DND-41 (cell line): ENCODE measurements at regions not wholly inside any gene's neighbourhood (a gene's known extent, or its start where the extent isn't known, plus 50 kb on each side); places are given as distances from the start of the nearest gene placed in this dataset.

Source experiments
- ATAC-seq: fragments of 200-7000 bp; cut with Tn5 transposase; 3 replicates; pipeline ENCODE4 v1.9.1; 2021; ENCODE audit warnings: low read depth; ENCODE audit not compliant: insufficient read depth
- DNase-seq: peaks from one replicate; pipeline ENCODE4 v3.0.0-alpha.2; 2020
- H2AFZ ChIP-seq: 2 replicates; pipeline ENCODE4 v1.6.0; 2012; ENCODE audit warnings: low read depth, low read length
- H3K27ac ChIP-seq: 2 replicates; pipeline ENCODE4 v1.5.1; 2012; ENCODE audit warnings: low read length, inconsistent platforms
- H3K27me3 ChIP-seq: fragments of 200-600 bp; sonication (generic); 2 replicates; pipeline ENCODE4 v1.6.0; 2012; ENCODE audit warnings: low read length, mild to moderate bottlenecking, inconsistent platforms; ENCODE audit not compliant: insufficient read depth, poor library complexity
- H3K36me3 ChIP-seq: 2 replicates; pipeline ENCODE4 v1.5.1; 2012; ENCODE audit warnings: low read length, inconsistent platforms; ENCODE audit not compliant: insufficient read depth
- H3K4me1 ChIP-seq: 2 replicates; pipeline ENCODE4 v1.5.1; 2012; ENCODE audit warnings: mild to moderate bottlenecking, low read length; ENCODE audit not compliant: insufficient read depth
- H3K4me2 ChIP-seq: 2 replicates; pipeline ENCODE4 v1.6.0; 2012; ENCODE audit warnings: mild to moderate bottlenecking, moderate library complexity, low read length, inconsistent platforms; ENCODE audit not compliant: insufficient read depth
- H3K4me3 ChIP-seq, 2 experiments: fragments of 200-600 bp in 1 of 2; shearing (Covaris generic) in 1 of 2; 2 replicates each; pipeline ENCODE4 v1.5.1; 2012 to 2016; ENCODE audit warnings: inconsistent platforms in 2 of 2, low read length in 2 of 2, mild to moderate bottlenecking in 2 of 2, low read depth in 1 of 2, moderate library complexity in 1 of 2
- H3K79me2 ChIP-seq: 2 replicates; pipeline ENCODE4 v1.6.0; 2012; ENCODE audit warnings: low read length, inconsistent platforms; ENCODE audit not compliant: insufficient read depth
- H3K9ac ChIP-seq: 2 replicates; pipeline ENCODE4 v1.6.0; 2012; ENCODE audit warnings: low read depth, mild to moderate bottlenecking, inconsistent platforms, low read length, moderate library complexity
- H3K9me3 ChIP-seq: 2 replicates; pipeline ENCODE4 v1.5.1; 2012; ENCODE audit warnings: low read length, moderate library complexity, mild to moderate bottlenecking, inconsistent platforms; ENCODE audit not compliant: insufficient read depth, severe bottlenecking
- H4K20me1 ChIP-seq: 2 replicates; pipeline ENCODE4 v1.6.0; 2012; ENCODE audit warnings: low read length; ENCODE audit not compliant: insufficient read depth
- CTCF ChIP-seq: IDR thresholded peaks from 2 replicates; pipeline ENCODE4 v1.5.1; 2012; ENCODE audit warnings: borderline replicate concordance, low read length, moderate library complexity, mild to moderate bottlenecking; ENCODE audit not compliant: poor library complexity, severe bottlenecking; ENCODE audit errors: extremely low read depth
- EZH2 ChIP-seq: IDR thresholded peaks from 3 replicates; pipeline ENCODE4 v1.6.1; 2012; ENCODE audit warnings: borderline replicate concordance, low read depth, mild to moderate bottlenecking, moderate library complexity, low read length, inconsistent platforms; ENCODE audit not compliant: severe bottlenecking

GRCh38 chr2:56113382-56113975 is 70.3 kb upstream of the CCDC85A start:
- Histone ChIP-seq H3K4me1 (no peaks in the 10 kb centered on the region), H3K4me2 (no peak overlapping the region), H3K9ac (no peak overlapping the region), H3K4me3 (no peak overlapping the region), H3K27me3 (peaks cover 5% of the 10 kb centered on the region), H3K36me3 (no peaks in the 10 kb centered on the region), H3K79me2 (no peaks in the 10 kb centered on the region), H2AFZ (no peak overlapping the region), H3K9me3 (no peaks in the 10 kb centered on the region), H4K20me1 (no peaks in the 10 kb centered on the region), H3K27ac (no peak overlapping the region)
- TF ChIP-seq EZH2 (no peak), CTCF (no peak)
- DNase-seq, result no peak
- ATAC-seq, result no peak

DNA sequence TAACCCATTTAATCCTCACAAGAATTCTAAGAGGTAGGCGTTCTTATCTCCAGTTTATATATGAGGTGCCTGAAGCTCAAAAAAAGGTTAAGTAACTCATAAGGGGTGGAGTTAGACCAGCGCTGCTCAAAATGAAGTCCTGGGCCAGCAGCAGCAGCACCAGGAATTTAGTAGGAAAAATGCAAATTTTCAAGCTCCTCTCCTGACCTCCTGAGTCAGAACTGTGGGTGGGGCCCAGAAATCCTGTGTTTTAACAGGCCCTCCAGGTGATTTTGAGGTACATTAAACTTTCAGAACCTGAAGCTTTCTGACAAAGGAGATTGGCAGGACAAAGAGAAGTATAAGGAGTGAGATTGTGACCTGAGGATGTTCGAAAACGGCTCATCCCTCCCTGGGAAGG is 66.0 kb upstream of the CCDC85A start:
- Histone ChIP-seq H3K79me2 (no peaks in the 10 kb centered on the region), H3K36me3 (no peaks in the 10 kb centered on the region), H3K4me2 (no peak overlapping the region), H3K9me3 (no peaks in the 10 kb centered on the region), H3K4me3 (no peak overlapping the region), H4K20me1 (no peaks in the 10 kb centered on the region), H3K4me1 (no peaks in the 10 kb centered on the region), H3K27ac (no peak overlapping the region), H2AFZ (no peak overlapping the region), H3K9ac (no peak overlapping the region), H3K27me3 (peaks cover 14% of the 10 kb centered on the region)
- no peak for DNase-seq
- no peak for ATAC-seq
- TF ChIP-seq CTCF, result no peak
- TF ChIP-seq EZH2, result no peak

GRCh38 chr2:56118474-56118873 is 65.3 kb upstream of the CCDC85A start:
- H3K4me2 ChIP-seq, result no peak overlapping the region
- H3K9me3 ChIP-seq, result no peaks in the 10 kb centered on the region
- TF ChIP-seq CTCF (no peak), EZH2 (no peak)
- no peaks in the 10 kb centered on the region for H4K20me1 ChIP-seq
- no peak overlapping the region for H3K27ac ChIP-seq
- no peaks in the 10 kb centered on the region for H3K79me2 ChIP-seq
- no peak overlapping the region for H3K9ac ChIP-seq
- H3K4me3 ChIP-seq, result no peak overlapping the region
- H3K4me1 ChIP-seq, result no peaks in the 10 kb centered on the region
- no peaks in the 10 kb centered on the region for H3K36me3 ChIP-seq
- H3K27me3 ChIP-seq, result peaks cover 14% of the 10 kb centered on the region
- DNase-seq (no peak), ATAC-seq (no peak)
- no peak overlapping the region for H2AFZ ChIP-seq

DNA sequence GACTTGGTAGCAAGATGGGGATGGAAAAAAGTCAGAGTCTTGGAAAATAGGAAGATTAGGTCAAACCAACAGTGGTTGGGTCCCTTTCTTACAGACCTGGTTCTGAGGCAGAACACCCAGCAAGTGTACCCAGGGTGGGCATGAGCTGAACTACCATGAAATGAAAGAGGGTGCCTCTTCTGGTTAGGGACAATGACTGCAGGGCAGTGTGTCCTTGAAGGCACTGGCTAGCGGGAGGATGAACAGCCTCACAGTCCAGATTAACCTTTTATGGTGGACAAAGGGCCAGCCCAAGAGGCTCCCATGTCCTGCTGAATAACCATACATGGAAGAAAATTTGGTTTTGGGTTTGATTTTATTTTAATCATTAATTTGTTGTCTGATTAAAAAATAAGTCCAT is 61.8 kb upstream of the CCDC85A start:
- DNase-seq (no peak), ATAC-seq (no peak)
- Histone ChIP-seq H3K4me2 (no peak overlapping the region), H3K27ac (no peak overlapping the region), H3K36me3 (no peaks in the 10 kb centered on the region), H3K9me3 (no peaks in the 10 kb centered on the region), H4K20me1 (no peaks in the 10 kb centered on the region), H3K4me3 (no peak overlapping the region), H2AFZ (no peak overlapping the region), H3K4me1 (no peaks in the 10 kb centered on the region), H3K9ac (no peak overlapping the region), H3K79me2 (no peaks in the 10 kb centered on the region), H3K27me3 (peaks cover 10% of the 10 kb centered on the region)
- TF ChIP-seq EZH2 (no peak), CTCF (no peak)
